Endothelial cell of umbilical vein (primary cell): ENCODE measurements at regions not wholly inside any gene's neighbourhood (a gene's known extent, or its start where the extent isn't known, plus 50 kb on each side); places are given as distances from the start of the nearest gene placed in this dataset.
"Not testable (repeated sequence)": the region's sequence is repeated elsewhere in the genome, so short reads cannot be mapped to it uniquely, and the experiment has no call there.

ENCODE experiments used
- TF ChIP-seq, protein P1 (sequence below), 2 donors: IDR thresholded peaks; 1 replicate in 1 of 2; 2 replicates in 1 of 2; pipeline ENCODE4 v1.5.1; 2011; ENCODE audit warnings: low read length in 2 of 2, mild to moderate bottlenecking in 2 of 2, moderate library complexity in 2 of 2, control low read depth in 1 of 2, inconsistent platforms in 1 of 2, low read depth in 1 of 2; ENCODE audit not compliant: insufficient read depth in 1 of 2; ENCODE audit errors: extremely low read depth in 1 of 2
- TF ChIP-seq, protein P2 (sequence below): IDR thresholded peaks from 2 replicates; pipeline ENCODE4 v1.6.1; 2011; ENCODE audit not compliant: insufficient read depth, insufficient read length

DNA sequence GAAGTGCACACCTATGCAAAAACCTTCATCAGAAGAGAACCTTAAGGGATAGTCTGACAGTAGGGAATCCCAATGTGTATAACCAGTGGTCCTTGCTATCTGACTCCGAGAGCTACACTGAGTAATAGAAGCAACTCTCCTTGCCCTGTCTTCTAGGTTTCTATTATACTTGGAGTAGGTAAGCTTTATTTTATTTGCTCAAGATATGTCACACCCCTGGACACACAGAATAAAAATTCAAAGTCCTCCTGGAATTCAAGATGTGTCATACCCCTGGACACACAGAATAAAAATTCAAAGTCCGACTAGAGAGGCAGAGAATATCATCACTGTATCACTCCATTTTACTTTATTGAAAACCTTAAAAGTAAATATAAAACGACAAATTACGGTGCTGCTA, 69.5 kb upstream of the NBPF11 start:
- TF ChIP-seq, protein P1, sequence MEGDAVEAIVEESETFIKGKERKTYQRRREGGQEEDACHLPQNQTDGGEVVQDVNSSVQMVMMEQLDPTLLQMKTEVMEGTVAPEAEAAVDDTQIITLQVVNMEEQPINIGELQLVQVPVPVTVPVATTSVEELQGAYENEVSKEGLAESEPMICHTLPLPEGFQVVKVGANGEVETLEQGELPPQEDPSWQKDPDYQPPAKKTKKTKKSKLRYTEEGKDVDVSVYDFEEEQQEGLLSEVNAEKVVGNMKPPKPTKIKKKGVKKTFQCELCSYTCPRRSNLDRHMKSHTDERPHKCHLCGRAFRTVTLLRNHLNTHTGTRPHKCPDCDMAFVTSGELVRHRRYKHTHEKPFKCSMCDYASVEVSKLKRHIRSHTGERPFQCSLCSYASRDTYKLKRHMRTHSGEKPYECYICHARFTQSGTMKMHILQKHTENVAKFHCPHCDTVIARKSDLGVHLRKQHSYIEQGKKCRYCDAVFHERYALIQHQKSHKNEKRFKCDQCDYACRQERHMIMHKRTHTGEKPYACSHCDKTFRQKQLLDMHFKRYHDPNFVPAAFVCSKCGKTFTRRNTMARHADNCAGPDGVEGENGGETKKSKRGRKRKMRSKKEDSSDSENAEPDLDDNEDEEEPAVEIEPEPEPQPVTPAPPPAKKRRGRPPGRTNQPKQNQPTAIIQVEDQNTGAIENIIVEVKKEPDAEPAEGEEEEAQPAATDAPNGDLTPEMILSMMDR (IDR thresholded peaks at IDR 0.05; ENCODE audit: extremely low read depth in 1 of 2, insufficient read depth in 1 of 2, low read depth in 1 of 2, low read length in 2 of 2), result not testable (repeated sequence)
- TF ChIP-seq, protein P2, sequence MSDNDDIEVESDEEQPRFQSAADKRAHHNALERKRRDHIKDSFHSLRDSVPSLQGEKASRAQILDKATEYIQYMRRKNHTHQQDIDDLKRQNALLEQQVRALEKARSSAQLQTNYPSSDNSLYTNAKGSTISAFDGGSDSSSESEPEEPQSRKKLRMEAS, result not testable (repeated sequence)
